SHP77 (cell line): ENCODE measurements at regions not wholly inside any gene's neighbourhood (a gene's known extent, or its start where the extent isn't known, plus 50 kb on each side); places are given as distances from the start of the nearest gene placed in this dataset.
"Not testable (repeated sequence)": the region's sequence is repeated elsewhere in the genome, so short reads cannot be mapped to it uniquely, and the experiment has no call there.

ENCODE experiments used
- DNase-seq, 2 experiments: peaks; one replicate each; lab custom pipeline; 2025; lab: John Stamatoyannopoulos, UW

DNA sequence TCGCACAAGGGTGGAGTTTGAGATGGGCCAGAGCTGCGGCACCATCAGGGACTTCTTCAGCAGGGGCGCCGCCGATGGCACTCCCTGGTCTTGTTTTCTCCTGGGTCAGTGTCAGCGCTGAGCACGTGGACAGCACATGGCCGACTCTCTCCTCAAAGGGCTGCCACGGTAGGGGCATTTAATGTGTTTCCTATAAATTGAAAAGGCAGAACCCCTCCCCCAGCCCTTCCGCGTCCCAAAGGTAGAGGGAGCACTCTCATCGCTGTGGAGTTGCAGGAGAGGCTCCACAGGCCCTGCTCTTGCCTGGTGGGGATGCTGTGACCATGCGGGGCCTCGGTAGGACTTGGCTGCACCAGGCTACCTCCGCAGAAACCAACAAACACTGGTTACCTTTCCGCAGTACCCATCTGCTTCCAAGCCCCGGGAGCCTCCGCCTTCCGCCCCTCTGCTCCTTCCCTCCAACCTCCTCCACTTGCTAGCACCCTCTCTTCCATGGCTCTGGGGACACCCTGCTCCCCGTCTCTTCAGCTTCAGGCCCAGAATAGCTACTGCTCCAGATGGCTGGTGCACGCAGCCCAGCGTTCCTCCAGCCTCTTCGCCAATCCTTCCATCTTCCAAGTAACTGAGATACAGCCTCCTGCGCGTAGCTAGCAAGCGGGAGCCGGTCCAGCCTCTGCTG is 166.3 kb upstream of the ADCY1 start:
- DNase-seq: peak; percentile 25 to 38

DNA sequence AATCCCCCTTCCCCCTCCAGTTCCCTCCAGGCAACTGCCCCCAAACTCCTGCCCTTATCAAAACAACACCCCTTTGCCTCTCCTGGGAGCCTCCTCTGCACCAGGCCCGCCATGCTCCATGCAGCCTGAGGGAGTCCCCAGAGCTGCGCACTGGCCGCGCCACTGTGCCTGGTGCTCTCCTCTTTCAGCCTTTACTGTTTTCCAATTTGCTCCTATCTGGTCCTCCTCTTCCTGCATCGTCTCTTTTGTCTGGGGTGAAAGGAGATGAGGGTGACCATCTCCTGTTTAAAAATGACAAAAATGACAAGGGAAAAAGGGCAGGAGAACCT is 165.8 kb upstream of the ADCY1 start:
- no peak for DNase-seq

DNA sequence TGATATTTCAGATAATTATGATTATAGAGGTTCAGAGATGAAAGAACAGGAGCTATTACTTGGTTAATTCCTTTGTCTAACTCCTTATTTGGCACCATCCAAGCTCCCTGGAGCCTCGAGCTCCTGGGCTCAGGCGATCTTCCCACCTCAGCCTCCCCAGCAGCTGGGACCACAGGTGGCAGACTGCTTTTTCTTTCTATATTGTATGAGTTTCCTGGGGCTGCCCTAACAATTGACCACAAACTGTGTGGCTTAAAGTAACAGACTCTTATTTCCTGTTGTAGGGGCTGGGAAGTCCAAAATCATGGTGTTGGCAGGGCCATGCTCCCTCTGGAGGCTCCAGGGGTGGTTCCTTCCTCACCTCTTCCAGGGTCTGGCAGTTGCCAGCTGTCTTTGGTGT is 163.3 kb upstream of the ADCY1 start:
- no peak for DNase-seq

DNA sequence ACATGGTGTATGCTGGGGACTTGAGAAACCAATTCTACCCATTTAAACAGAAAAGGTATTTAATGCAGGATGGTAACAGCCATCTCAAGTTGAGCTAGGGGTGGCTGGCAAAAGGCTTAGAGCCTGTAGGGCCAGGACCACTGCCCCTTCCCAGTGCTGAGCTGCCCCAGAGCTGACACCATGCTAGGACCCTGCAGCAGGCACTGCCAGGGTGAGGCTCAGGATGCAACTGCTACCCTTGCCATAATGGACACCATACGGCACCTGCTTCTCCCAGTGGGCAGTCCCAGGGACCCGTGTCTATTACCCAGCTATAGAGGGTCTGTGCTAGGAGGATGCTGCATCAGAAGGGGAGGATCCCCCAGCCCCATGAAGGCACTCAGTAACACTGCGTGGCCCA is 160.7 kb upstream of the ADCY1 start:
- DNase-seq: no peak

DNA sequence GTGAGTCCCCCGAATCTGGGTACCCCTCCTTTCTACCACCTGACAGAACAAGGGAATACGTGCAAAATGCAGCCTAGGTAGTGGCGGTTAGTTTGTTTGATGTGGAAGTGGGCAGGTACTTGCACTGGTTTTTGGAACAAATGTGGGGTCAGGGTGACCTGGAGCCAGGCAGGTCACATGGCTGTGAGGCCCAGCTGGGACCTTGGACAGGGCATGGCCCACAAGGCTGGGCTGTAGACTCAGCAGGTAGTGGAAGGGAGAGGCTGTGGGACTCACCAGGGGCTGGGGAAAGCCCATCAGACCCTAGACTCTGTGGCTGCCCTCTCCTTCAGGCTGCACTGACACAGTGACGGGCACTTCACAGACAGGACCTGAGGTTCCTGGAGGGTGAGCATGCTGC is 159.9 kb upstream of the ADCY1 start:
- no peak for DNase-seq

DNA sequence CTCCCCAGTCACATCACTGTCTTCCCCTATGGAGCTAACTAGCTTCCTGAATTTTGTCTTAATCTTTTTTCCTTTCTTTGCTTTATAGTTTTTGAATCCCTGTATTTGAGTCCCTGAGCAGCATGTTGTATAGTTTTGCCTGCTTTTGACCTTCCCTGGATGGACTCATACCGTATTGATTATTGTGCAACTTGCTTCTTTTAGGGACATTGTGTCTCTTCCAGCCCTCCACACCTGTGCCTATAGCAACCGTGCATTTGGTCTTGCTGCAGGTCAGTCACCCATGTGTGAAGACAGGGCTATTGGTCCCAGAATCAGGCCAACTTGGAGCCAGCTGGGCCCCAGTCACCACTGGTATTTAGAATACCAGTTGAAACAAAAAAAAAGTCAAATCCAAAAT is 158.9 kb upstream of the ADCY1 start:
- DNase-seq: no peak

DNA sequence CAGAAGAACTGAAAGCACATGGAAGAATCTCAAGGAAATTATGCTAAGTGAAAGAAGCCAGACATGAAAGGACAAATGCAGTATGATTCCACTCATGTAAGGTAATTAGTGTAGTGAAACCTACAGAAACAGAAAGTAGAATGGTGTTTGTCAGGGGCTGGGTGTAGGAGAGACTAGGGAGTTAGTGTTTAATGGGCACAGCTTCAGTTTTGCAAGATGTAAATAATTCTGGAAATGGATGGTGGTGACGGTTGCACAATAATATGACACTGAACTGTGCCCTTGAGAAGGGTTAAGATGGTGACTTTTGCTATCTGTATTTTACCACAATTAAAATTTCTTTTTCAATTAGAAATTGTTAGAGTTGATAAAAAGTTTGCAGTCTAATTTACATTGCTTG is 157.3 kb upstream of the ADCY1 start:
- no peak for DNase-seq

DNA sequence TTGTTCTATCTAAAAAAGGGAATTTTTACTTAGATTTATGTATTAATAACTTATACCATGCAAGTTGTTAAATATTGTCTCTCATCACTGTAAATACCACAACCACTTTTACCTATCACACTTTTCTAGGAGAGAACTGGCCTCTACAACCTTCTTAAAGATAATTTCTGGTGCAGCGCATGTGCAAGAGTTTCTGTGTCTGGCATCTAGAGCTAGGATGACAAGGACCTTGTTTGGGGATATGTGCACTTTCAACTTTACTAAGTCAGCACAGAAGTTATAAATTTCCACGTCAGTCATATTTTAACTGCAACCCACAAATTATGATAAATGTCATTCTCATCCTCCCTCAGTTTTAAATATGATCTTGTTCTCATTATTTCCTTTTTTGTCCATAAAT is 156.9 kb upstream of the ADCY1 start:
- no peak for DNase-seq

DNA sequence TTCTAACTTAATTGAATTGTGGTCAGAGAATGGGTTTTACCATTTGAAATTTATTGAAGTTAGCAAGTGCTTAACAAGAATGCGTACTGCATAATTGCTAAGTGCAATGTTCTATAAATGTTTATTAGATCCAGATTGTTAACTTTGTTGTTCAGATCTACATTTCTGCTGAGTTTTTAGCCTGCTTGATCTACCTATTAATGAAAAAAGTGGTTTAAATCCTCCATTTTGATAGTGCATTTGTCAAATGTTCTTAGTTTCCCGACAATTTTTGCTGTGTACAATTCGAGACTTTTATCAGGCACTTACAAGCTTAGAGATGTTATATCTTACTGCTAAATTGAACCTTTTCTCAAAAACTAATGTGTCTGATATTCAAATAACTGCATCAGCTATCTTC is 156.4 kb upstream of the ADCY1 start:
- no peak for DNase-seq

DNA sequence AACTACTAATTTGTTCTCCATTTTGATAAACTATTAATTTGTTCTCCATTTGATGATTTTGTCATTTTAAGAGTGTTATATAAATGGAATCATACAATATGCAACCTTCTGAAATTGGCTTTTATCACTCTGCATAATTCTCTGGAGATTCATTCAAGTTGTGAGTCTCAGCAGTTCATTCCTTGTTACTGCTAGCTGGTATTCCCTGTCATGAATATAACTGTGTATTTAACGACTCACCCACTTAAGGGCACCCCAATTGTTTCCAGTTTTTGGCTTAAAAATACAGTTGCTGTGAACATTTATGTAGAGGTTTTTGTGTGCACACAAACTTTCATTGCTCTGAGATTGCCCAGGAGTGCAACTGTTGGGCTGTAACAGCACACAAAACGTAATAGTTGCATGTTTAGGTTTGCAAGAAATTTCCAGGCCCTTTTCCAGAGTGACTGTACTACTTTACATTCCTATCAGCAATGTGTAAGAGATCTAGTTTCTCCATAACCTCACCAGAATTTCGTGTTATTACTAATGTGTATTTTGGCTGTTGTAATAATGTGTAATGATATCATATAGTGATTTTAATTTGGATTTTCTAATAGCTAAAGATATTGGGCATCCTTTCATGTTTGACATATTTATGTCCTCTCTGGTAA is 153.2 kb upstream of the ADCY1 start:
- no peak for DNase-seq

DNA sequence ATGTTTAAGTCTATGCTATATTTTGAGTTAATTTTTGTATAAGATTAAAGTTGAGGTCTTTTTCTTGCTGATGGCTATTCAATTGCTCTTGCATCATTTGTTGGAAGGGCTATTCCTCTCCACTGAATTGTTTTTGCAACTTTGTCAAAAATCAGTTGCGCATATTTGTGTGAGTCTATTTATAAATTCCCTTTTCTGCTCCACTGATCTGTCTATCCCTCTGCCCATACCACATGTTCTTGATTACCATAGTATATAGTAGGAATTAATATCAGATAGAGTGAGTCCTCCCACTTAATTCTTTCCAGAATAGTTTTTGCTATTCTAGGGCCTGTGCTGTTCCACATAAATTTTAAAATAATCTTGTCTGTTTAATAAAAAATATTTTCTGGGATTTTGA is 152.4 kb upstream of the ADCY1 start:
- no peak for DNase-seq

DNA sequence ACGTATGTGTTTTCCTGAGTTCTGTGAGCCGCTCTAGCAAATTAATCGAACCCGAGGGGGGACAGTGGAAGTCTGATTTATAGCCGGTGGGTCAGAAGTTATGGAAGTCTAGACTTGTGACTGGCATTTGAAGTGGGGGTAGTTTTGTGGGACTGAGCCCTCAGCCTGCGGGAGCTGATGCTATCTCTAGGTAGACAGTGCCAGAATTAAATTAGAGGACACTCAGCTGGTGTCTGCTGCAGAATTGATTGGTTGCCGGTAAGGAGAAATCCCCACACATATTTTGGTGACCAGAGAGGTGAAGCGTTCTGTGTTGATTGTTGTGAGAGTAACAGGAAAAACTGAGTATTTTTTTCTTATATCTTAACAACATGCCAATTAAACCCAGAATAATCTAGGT is 143.8 kb upstream of the ADCY1 start:
- DNase-seq: no peak

DNA sequence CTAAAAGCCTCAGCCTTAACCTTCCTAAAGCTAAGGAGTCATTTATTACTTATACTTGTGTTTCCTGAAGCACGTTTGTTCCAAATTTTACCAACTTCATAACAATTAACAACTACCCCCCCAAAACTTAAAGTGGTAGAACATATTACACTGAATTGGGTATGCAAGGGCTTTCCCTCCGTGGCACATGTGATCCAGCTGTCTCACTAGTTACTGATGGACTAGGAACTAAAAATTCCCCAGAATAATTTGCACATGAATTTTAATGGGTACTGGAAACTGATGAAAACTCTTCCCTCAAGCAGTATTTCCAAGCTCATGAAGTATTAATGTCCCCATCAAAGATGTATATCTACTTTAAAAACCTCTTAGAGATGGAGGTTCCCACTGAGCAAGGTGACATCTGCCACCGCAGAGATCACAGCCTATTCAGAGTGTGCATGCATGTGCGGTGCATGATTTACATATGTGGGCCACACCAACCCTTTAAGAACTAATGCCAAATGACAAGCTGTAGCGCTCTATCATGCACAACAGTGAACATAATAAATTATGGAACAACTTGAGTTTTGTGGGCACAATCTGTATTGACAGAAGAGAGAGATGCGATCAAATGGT is 139.9 kb upstream of the ADCY1 start:
- no peak for DNase-seq

DNA sequence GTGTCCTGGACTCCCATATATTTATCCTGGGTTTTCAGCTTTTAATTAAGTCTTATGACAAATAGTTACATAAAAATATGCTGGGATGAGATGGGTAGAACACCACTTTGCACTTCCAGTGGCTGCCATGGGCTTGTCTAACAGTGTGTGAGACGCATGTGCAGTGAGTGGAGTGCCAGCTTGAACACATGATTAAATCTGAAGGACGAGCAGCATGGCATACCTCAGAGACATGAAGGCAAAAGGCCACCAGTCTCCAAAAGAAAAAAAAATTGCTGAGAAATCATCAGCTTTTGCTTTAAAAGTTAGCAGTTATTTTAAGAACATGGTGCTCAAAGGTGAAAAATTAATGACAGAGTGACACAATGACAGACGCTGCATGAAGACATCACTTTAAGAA is 139.0 kb upstream of the ADCY1 start:
- DNase-seq: no peak

DNA sequence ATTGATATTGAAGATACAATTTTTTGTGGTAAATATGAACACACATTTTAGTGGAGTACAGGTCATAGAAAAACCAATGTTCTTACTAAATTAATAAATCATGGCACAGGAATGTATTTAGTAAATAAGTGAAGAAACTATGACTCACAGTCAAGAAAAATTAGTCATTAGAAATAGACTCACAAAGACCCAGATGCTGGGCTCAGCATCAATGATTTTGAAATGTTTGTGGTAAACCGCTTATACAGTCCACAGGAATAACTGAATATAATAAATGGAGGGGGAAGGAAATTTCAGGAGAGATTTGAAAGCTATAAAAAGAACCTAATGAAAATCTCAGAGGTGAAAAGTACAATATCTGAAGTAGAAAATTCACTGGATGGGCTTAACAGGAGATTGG is 138.3 kb upstream of the ADCY1 start:
- no peak for DNase-seq

DNA sequence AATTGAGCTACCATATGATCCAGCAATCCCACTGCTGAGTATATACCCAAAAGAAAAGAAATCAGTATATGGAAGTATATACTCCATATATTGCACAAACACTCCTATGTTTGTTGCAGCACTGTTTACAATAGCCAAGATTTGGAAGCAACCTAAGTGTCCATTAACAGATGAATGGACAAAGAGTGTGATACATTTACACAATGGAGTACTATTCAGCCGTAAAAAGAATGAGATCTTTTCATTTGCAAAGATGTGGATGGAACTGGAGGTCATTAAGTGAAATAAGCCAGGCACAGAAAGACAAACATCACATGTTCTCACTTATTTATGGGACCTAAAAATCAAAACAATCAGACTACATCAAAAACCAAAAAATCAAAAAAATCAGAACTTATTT is 133.4 kb upstream of the ADCY1 start:
- DNase-seq: not testable (repeated sequence)

DNA sequence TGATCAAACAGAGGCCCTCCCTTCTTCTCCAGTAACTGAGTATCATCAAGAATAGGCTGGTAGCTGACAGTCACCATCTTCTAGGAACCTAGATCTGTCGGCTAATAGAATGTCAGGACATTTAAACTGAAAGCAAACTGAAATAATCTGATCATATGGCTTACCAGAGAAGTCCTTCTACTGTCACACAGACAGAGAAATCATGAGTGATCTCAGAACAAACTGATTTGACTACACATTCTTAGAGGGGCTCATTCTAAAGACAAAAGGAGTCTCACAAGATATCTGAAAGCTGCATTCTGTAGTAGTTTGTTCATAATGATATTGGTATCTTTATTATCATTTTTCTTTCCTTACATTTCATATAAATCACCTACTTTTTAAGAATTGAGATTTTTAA is 130.9 kb upstream of the ADCY1 start:
- no peak for DNase-seq

DNA sequence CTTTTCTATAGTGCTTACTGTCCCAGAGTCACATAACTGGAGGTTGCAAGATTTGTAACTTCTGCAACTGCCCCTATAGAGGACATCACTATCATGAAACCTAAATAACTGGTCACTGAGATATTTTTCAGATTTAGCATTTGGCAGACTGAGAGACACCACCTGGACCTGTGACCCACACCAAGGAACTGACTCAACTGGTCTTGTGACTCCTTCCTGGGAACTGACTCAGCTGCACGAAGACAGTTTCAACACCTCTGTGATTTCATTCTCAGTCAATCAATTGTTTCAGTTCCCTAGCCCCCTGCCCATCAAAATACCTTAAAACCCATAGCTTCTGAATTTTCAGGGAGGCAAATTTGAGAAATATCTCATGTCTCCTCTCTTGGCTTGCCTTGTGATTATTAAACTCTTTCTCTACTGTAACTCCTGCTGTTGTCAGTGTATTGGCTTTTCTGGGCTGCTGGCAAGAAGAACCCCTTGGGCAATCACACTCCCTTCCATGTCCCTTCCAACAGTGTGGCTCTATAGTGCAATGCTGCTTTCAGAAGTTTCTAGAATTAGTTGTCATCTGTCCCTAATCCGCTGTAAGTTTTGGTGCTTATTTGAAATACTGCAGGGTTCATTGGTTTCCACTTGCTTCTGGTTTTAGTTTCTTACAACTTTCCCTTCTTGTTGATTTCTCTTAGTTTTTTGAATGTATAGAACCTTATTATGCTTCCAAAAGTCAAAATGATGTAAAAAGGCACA is 127.8 kb upstream of the ADCY1 start:
- no peak for DNase-seq

DNA sequence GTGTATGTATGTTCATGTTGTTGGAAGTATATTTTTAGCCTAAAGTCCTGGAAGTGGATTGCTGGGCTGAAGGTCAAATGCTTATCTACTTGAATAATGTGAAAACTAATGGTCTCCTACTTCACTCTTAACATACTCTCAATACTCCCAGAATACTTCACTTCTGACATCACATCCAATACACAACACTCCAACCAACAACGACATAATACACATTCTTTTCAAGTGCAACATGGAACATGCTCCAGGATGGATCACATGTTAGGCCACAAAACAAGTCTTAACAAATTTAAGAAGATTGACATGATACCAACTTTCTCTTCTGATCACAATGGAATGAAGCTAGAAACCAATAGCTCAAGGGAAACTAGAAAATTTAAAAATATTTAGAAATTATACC is 126.9 kb upstream of the ADCY1 start:
- DNase-seq: no peak

DNA sequence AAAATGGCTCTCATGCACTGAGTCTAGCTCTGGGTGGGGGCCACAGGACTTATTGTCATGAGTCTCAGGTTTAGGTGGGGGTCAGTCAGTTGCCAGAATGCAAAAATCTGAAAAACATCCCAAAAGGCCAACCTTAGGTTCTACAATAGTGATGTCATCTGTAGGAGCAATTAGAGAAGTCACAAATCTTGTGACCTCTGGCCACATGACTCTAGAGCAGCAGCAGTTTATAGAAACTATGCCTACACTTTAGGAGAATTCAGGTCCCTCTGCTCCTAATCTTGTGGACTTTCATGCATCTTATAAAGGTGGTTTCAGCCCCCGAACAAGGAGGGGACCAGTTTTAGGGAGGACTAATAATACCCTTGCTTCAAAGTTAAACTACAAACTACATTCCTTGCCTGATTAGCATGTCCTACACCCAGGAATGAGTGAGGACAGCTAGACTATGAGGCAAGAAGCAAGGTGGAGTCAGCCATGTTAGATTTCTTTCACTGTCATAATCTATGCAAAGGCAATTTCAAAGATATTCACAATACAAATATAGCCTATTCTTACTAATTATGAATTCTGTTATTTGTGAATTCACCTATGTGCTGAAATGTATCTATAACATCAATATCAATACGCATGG is 123.5 kb upstream of the ADCY1 start:
- DNase-seq: no peak

DNA sequence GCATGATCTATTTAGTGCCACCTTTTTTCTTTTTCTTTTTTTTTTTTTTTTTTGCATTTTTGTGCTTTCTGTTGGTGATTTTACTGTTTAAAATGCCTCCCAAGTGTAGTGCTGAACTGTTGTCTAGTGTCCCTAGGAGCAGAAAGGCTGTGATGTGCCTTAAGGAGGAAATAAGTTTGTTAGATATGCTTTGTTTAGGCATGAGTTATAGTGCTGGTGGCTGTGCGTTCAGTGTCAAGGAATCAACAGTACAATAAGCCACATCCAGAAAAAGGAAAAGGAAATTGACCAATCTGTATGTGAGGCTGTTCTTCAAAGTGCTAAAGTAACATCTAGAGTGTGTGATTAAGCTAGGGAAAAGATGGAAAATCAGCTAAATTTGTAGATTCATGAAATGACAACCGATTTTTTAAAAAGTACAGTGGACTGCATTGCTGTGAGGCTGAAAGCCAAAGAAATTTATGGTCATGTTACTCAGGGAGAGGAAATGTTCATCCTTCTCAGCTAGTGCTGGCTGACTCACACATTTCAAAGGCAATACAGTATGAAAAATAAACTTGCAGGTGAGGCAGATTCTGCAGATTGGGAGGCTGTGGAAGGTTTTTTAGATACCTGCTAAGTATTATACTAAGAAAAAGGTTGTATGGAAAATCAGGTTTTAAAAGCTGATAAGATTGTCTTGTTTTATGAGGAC is 122.7 kb upstream of the ADCY1 start:
- DNase-seq: no peak

DNA sequence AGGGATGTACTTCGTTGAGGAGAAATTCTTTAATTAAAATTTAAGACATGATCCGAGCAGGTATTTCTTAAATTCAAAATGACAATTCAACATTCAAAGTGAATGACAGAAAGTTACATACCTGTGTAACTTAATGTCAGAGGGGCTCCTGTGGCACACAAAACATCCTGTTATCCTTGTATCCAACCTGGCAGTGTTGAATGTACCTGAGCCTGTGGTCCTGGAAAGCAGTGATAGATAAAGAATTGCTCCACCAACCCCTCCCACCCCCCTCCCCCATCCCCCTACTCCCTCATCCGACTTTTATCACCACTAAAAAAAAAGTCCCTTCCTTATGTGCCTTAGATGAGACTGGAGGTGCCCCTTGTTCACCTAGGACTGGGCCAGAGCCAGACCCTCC is 119.4 kb upstream of the ADCY1 start:
- no peak for DNase-seq
